ENCODE measurements at regions not wholly inside any gene's neighbourhood (a gene's known extent, or its start where the extent isn't known, plus 50 kb on each side); places are given as distances from the start of the nearest gene placed in this dataset.
"Not testable (repeated sequence)": the region's sequence is repeated elsewhere in the genome, so short reads cannot be mapped to it uniquely, and the experiment has no call there.

DNA sequence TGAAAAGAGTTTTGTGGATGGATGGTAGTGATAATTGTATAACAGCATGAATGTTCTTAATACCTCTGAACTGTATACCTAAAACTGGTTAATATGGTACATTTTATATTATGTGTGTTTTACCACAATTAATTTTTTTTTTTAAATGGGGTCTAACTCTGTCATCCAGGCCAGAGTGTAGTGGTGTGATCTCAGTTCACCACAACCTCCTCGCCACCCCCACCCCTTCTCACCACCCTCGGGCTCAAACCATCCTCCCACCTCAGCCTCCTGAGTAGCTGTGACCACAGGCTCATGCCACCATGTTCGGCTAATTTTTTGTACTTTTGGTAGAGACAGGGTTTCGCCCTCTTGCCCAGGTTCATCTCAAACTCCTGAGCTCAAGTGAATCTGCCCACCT is 123.2 kb downstream of the CDRT15L2 start:
- Histone ChIP-seq H3K9me3 (ENCODE audit: control insufficient read depth in 2 of 2, low read length in 2 of 2) (no peaks in the 10 kb centered on the region), H3K36me3 (ENCODE audit: control insufficient read depth in 2 of 2, insufficient read depth in 2 of 2, low read length in 2 of 2) (no peaks in the 10 kb centered on the region), H3K4me3 (ENCODE audit: low read length in 2 of 2) (no peak overlapping the region), H3K27me3 (ENCODE audit: control insufficient read depth in 2 of 2, insufficient read depth in 2 of 2, low read length in 2 of 2) (no peaks in the 10 kb centered on the region), H3K9ac (ENCODE audit: low read depth in 1 of 2, low read length in 2 of 2) (no peak overlapping the region), H3K4me1 (ENCODE audit: control insufficient read depth in 2 of 2, insufficient read depth in 2 of 2, low read length in 2 of 2) (peaks cover 0 to 2% of the 10 kb centered on the region in 2 donors), H3K27ac (ENCODE audit: low read depth in 2 of 2, low read length in 2 of 2) (no peak overlapping the region)

DNA sequence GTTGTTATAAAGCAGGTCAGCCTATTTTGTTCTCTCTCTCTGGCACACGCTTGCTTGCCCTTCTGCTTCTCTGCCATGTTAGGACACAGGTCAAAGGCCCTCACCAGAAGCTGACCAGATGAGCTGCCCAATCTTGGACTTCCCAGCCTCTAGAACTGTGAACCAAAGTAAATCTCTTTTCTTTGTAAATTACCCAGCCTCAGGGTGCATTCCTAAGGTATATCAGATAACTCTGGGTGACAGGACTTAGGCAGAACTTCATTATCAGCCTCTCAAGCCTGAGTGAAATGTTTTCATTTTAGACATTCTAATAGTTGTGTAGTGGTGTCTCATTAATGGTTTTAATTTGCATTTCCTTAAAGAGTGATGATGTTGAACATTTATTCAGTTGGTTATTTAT is 124.3 kb downstream of the CDRT15L2 start:
- no peak overlapping the region for H3K27ac ChIP-seq (ENCODE audit: low read depth in 2 of 2, low read length in 2 of 2)
- no peak overlapping the region for H3K4me3 ChIP-seq (ENCODE audit: low read length in 2 of 2)
- H3K4me1 ChIP-seq (ENCODE audit: control insufficient read depth in 2 of 2, insufficient read depth in 2 of 2, low read length in 2 of 2), result no peaks in the 10 kb centered on the region
- H3K36me3 ChIP-seq (ENCODE audit: control insufficient read depth in 2 of 2, insufficient read depth in 2 of 2, low read length in 2 of 2), result no peaks in the 10 kb centered on the region
- no peaks in the 10 kb centered on the region for H3K27me3 ChIP-seq (ENCODE audit: control insufficient read depth in 2 of 2, insufficient read depth in 2 of 2, low read length in 2 of 2)
- no peaks in the 10 kb centered on the region for H3K9me3 ChIP-seq (ENCODE audit: control insufficient read depth in 2 of 2, low read length in 2 of 2)
- H3K9ac ChIP-seq (ENCODE audit: low read depth in 1 of 2, low read length in 2 of 2), result no peak overlapping the region

DNA sequence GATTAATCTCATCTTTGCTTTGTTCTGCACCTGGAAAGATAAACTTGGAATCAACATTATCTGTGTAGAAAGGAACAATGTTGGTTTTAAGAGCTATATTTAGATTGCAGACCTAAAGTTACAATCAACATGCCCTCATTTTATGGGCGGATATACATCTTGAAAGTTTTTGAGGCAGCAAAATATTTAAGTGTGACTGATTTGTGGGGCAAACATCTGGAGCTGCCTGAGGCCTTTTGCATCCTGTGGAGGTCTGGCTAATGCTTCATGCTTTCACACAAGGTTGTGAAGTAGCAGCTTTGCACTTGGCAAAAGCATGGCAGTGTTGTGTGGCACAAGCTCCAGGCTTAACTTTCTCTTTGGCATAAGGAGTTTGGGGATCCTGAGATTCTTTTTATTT is 125.7 kb downstream of the CDRT15L2 start:
- not testable (repeated sequence) for H3K36me3 ChIP-seq (ENCODE audit: control insufficient read depth in 2 of 2, insufficient read depth in 2 of 2, low read length in 2 of 2); H3K4me3 ChIP-seq (ENCODE audit: low read length in 2 of 2); H3K27me3 ChIP-seq (ENCODE audit: control insufficient read depth in 2 of 2, insufficient read depth in 2 of 2, low read length in 2 of 2); H3K9me3 ChIP-seq (ENCODE audit: control insufficient read depth in 2 of 2, low read length in 2 of 2); H3K4me1 ChIP-seq (ENCODE audit: control insufficient read depth in 2 of 2, insufficient read depth in 2 of 2, low read length in 2 of 2); H3K9ac ChIP-seq (ENCODE audit: low read depth in 1 of 2, low read length in 2 of 2); H3K27ac ChIP-seq (ENCODE audit: low read depth in 2 of 2, low read length in 2 of 2)

DNA sequence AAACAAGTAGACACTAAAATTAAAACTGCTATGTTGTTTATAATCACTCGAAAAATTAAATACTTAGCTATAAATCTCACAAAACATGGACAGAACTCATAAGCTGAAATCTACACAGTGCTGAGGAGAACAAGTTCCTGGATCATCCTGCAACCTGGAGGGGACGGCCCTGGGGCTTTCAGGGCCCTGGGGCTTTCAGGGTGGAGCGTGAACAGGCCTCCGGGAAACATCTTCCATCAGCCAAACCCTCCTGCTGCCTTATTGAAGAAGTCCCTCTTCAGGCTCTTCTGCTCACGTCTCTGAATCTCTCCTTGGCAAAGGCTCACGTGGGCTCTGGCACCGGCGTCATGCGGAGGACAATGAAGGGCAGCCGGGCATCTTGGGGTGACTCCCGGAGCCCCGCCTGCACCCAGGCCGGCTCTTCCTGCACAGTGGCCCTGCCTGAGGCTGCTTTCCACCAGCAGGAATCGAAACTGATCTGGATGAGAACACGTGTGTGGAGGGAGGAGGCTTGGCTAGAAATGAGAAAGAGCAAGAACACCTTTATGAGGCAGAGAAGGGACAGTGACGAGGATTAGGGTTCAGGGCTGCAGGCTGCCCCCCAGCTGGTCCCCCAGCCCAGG is 127.3 kb downstream of the CDRT15L2 start:
- Histone ChIP-seq H3K4me3 (ENCODE audit: low read length in 2 of 2) (peak overlapping the region; percentile 16 to 37), H3K9me3 (ENCODE audit: control insufficient read depth in 2 of 2, low read length in 2 of 2) (no peaks in the 10 kb centered on the region), H3K27ac (ENCODE audit: low read depth in 2 of 2, low read length in 2 of 2) (no peak overlapping the region), H3K4me1 (ENCODE audit: control insufficient read depth in 2 of 2, insufficient read depth in 2 of 2, low read length in 2 of 2) (no peaks in the 10 kb centered on the region), H3K27me3 (ENCODE audit: control insufficient read depth in 2 of 2, insufficient read depth in 2 of 2, low read length in 2 of 2) (no peaks in the 10 kb centered on the region), H3K36me3 (ENCODE audit: control insufficient read depth in 2 of 2, insufficient read depth in 2 of 2, low read length in 2 of 2) (no peaks in the 10 kb centered on the region), H3K9ac (ENCODE audit: low read depth in 1 of 2, low read length in 2 of 2) (no peak overlapping the region)

DNA sequence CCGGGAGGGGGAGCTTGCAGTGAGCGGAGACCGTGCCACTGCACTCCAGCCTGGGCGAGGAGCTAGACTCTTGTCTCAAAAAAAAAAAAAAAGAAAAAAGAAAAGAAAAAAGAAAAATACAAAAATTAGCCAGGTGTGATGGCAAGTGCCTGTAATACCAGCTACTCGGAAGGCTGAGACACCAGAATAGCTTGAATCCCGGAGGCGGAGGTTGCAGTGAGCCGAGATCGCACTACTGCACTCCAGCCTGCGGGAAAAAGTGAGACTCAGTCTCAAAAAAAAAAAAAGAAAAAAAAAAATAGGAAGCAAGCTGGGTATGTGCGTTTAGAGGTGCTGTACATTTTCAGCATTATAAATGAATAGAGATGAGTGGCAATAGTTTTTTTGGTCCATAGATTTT is 129.3 kb downstream of the CDRT15L2 start:
- H3K9ac ChIP-seq (ENCODE audit: low read depth in 1 of 2, low read length in 2 of 2); H3K27ac ChIP-seq (ENCODE audit: low read depth in 2 of 2, low read length in 2 of 2); H3K4me1 ChIP-seq (ENCODE audit: control insufficient read depth in 2 of 2, insufficient read depth in 2 of 2, low read length in 2 of 2); H3K36me3 ChIP-seq (ENCODE audit: control insufficient read depth in 2 of 2, insufficient read depth in 2 of 2, low read length in 2 of 2); H3K4me3 ChIP-seq (ENCODE audit: low read length in 2 of 2); H3K27me3 ChIP-seq (ENCODE audit: control insufficient read depth in 2 of 2, insufficient read depth in 2 of 2, low read length in 2 of 2); H3K9me3 ChIP-seq (ENCODE audit: control insufficient read depth in 2 of 2, low read length in 2 of 2): not testable (repeated sequence)

DNA sequence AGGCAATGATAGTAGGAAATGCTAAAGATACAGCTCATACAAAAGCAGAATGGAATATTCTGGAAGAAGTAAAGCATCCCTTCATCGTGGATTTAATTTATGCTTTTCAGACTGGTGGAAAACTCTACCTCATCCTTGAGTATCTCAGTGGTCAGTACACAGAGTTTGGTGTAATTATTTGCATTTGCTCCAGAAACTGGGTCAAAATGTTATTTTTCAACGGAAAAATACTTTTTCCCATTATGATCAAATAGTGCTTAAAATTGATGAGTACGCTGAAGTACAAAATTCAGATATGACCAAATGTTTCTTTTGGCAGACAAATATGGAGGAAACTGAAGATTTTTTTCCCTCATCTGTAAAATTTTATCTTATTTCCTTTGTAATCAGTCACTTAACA is 137.0 kb downstream of the CDRT15L2 start:
- H3K27ac ChIP-seq (ENCODE audit: low read depth in 2 of 2, low read length in 2 of 2); H3K4me1 ChIP-seq (ENCODE audit: control insufficient read depth in 2 of 2, insufficient read depth in 2 of 2, low read length in 2 of 2); H3K9ac ChIP-seq (ENCODE audit: low read depth in 1 of 2, low read length in 2 of 2); H3K27me3 ChIP-seq (ENCODE audit: control insufficient read depth in 2 of 2, insufficient read depth in 2 of 2, low read length in 2 of 2); H3K9me3 ChIP-seq (ENCODE audit: control insufficient read depth in 2 of 2, low read length in 2 of 2); H3K4me3 ChIP-seq (ENCODE audit: low read length in 2 of 2); H3K36me3 ChIP-seq (ENCODE audit: control insufficient read depth in 2 of 2, insufficient read depth in 2 of 2, low read length in 2 of 2): not testable (repeated sequence)

DNA sequence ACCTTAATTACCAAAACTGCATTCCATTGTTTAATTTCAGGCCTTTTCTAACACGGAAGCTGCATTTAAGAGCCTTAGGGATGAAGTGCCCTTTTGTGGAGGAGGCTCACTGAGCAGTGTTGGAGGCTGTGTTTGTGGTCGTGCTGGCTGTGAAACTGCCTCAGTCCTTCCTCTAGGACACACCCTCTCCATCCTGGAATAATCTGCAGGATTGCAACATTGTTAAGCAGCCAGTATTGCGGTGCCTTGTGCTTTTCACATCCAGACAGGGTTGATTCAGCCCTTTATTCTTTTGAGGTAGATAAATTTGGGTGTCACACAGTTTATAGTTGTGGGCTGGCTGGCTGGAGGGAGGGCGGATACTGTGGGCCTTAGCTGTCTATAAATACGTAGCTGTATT is 141.6 kb downstream of the CDRT15L2 start:
- H3K4me3 ChIP-seq (ENCODE audit: low read length in 2 of 2), result no peak overlapping the region

DNA sequence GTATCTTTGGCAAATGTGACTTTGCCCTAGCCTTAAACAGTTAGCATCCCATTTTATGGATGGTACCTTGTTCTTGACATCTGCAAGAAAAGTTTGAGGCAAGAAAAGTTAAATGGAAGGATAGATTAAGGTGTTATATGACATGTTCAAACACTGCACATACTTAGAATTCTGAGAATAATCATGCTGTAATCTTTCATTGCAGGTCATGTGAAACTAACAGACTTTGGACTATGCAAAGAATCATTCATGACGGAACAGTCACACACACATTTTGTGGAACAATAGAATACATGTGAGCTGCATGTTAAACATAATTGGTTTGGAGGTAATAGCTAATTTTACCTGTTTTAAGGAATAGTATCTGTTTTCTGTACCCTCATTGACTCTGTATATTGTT is 144.9 kb downstream of the CDRT15L2 start:
- not testable (repeated sequence) for H3K36me3 ChIP-seq (ENCODE audit: control insufficient read depth in 2 of 2, insufficient read depth in 2 of 2, low read length in 2 of 2); H3K27ac ChIP-seq (ENCODE audit: low read depth in 2 of 2, low read length in 2 of 2); H3K4me1 ChIP-seq (ENCODE audit: control insufficient read depth in 2 of 2, insufficient read depth in 2 of 2, low read length in 2 of 2); H3K4me3 ChIP-seq (ENCODE audit: low read length in 2 of 2); H3K9ac ChIP-seq (ENCODE audit: low read depth in 1 of 2, low read length in 2 of 2); H3K27me3 ChIP-seq (ENCODE audit: control insufficient read depth in 2 of 2, insufficient read depth in 2 of 2, low read length in 2 of 2); H3K9me3 ChIP-seq (ENCODE audit: control insufficient read depth in 2 of 2, low read length in 2 of 2)

More for the DNA sequence above, 141.6 kb downstream of the CDRT15L2 start:
- no peaks in the 10 kb centered on the region for H3K36me3 ChIP-seq (ENCODE audit: control insufficient read depth in 2 of 2, insufficient read depth in 2 of 2, low read length in 2 of 2)
- H3K27ac ChIP-seq (ENCODE audit: low read depth in 2 of 2, low read length in 2 of 2), result no peak overlapping the region
- H3K9me3 ChIP-seq (ENCODE audit: control insufficient read depth in 2 of 2, low read length in 2 of 2), result no peaks in the 10 kb centered on the region
- H3K9ac ChIP-seq (ENCODE audit: low read depth in 1 of 2, low read length in 2 of 2), result no peak overlapping the region
- no peaks in the 10 kb centered on the region for H3K27me3 ChIP-seq (ENCODE audit: control insufficient read depth in 2 of 2, insufficient read depth in 2 of 2, low read length in 2 of 2)
- no peaks in the 10 kb centered on the region for H3K4me1 ChIP-seq (ENCODE audit: control insufficient read depth in 2 of 2, insufficient read depth in 2 of 2, low read length in 2 of 2)

DNA sequence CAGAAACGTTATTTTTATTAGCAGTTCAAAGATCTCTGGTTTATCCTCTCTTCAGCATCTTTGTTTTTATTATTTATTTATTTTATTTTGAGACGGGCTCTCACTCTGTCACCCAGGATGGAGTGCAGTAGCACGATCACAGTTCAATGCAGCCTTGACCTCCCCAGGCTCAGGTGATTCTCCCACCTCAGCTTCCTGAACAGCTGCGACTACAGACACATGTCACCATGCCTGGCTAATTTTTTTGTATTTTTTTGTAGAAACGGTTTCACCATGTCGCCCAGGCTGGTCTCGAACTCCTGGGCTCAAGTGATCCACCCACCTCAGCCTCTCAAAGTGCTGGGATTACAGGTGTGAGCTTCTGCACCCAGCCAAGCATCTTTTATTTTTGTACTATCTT is 147.7 kb downstream of the CDRT15L2 start:
- H3K27me3 ChIP-seq (ENCODE audit: control insufficient read depth in 2 of 2, insufficient read depth in 2 of 2, low read length in 2 of 2); H3K27ac ChIP-seq (ENCODE audit: low read depth in 2 of 2, low read length in 2 of 2); H3K9ac ChIP-seq (ENCODE audit: low read depth in 1 of 2, low read length in 2 of 2); H3K4me3 ChIP-seq (ENCODE audit: low read length in 2 of 2); H3K4me1 ChIP-seq (ENCODE audit: control insufficient read depth in 2 of 2, insufficient read depth in 2 of 2, low read length in 2 of 2); H3K9me3 ChIP-seq (ENCODE audit: control insufficient read depth in 2 of 2, low read length in 2 of 2); H3K36me3 ChIP-seq (ENCODE audit: control insufficient read depth in 2 of 2, insufficient read depth in 2 of 2, low read length in 2 of 2): not testable (repeated sequence)

DNA sequence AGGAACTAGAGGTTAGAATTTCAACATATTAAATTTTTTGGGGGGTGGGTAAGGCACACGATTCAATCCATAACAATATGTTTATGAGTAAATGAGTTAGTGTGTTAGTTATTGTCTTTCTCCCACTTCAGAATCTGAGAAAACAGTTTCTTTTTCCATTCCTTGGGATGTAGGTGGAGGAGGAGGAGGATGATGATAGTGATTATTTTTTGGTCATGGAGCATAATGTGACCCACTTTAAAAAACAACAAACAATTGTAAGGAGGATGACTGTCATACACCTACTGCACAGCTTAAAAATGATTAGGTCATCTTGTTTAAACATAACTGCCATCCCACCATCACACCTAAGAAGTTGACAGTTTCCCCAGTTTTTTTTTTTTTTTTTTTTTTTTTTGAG is 148.7 kb downstream of the CDRT15L2 start:
- no peaks in the 10 kb centered on the region for H3K27me3 ChIP-seq (ENCODE audit: control insufficient read depth in 2 of 2, insufficient read depth in 2 of 2, low read length in 2 of 2)
- H3K4me1 ChIP-seq (ENCODE audit: control insufficient read depth in 2 of 2, insufficient read depth in 2 of 2, low read length in 2 of 2), result no peaks in the 10 kb centered on the region
- H3K4me3 ChIP-seq (ENCODE audit: low read length in 2 of 2), result no peak overlapping the region
- H3K36me3 ChIP-seq (ENCODE audit: control insufficient read depth in 2 of 2, insufficient read depth in 2 of 2, low read length in 2 of 2), result no peaks in the 10 kb centered on the region
- no peaks in the 10 kb centered on the region for H3K9me3 ChIP-seq (ENCODE audit: control insufficient read depth in 2 of 2, low read length in 2 of 2)
- no peak overlapping the region for H3K9ac ChIP-seq (ENCODE audit: low read depth in 1 of 2, low read length in 2 of 2)
- no peak overlapping the region for H3K27ac ChIP-seq (ENCODE audit: low read depth in 2 of 2, low read length in 2 of 2)

DNA sequence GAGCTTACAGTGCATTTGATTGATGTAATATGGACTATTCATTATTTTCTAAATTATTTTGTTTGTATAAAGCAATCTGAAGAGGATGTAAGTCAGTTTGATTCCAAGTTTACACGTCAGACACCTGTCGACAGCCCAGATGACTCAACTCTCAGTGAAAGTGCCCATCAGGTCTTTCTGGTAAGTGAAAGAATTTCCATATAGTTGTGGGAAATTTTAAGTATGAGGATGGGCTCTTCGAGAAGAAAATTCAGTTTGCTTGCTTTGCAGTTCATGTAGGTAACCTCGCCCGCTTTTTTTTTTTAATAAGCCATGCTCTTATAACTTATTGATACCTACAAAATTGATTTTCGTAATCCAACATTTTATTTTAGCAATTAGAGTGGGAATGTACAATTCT is 151.6 kb downstream of the CDRT15L2 start:
- not testable (repeated sequence) for H3K9ac ChIP-seq (ENCODE audit: low read depth in 1 of 2, low read length in 2 of 2); H3K4me3 ChIP-seq (ENCODE audit: low read length in 2 of 2); H3K27me3 ChIP-seq (ENCODE audit: control insufficient read depth in 2 of 2, insufficient read depth in 2 of 2, low read length in 2 of 2); H3K27ac ChIP-seq (ENCODE audit: low read depth in 2 of 2, low read length in 2 of 2); H3K4me1 ChIP-seq (ENCODE audit: control insufficient read depth in 2 of 2, insufficient read depth in 2 of 2, low read length in 2 of 2); H3K9me3 ChIP-seq (ENCODE audit: control insufficient read depth in 2 of 2, low read length in 2 of 2); H3K36me3 ChIP-seq (ENCODE audit: control insufficient read depth in 2 of 2, insufficient read depth in 2 of 2, low read length in 2 of 2)
